ENCODE measurements at regions not wholly inside any gene's neighbourhood (a gene's known extent, or its start where the extent isn't known, plus 50 kb on each side); places are given as distances from the start of the nearest gene placed in this dataset.
"Not testable (repeated sequence)": the region's sequence is repeated elsewhere in the genome, so short reads cannot be mapped to it uniquely, and the experiment has no call there.

DNA sequence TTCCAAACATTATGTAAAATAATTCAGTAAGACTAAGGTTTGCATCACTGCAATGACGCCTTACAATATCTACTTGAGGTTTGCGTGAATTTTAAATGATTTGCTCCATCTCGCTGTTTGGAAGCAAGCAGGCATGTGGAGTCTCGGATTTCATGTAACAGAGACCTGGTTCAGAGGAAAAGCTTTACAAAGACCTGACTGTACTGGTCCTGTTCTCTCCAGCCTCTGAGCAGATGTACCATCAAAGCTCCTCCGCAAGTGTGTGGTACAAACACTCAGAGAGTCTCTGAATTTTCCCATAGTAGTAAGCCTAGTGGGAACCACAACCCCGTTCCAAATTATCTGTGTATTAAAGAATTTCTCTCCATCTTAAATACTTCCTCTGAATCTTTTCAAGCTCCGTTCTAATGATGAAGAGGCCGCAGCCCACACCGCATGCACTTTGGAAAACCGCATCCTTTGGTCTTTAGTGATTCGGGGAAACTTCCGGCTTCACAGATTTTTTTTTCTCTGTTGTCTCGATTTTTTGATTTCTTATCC is 728.1 kb upstream of the SOX11 start:
- CTCF ChIA-PET: no interaction called here
- H3K9me3 Mint-ChIP-seq: peaks cover 4% of the 10 kb centered on the region
- no peak for DNase-seq
- no peaks in the 10 kb centered on the region for H3K4me1 Mint-ChIP-seq
- no peaks in the 10 kb centered on the region for H3K36me3 Mint-ChIP-seq
- H3K27ac Mint-ChIP-seq: no peak overlapping the region
- no peak overlapping the region for H3K4me3 Mint-ChIP-seq
- H3K27me3 Mint-ChIP-seq: no peaks in the 10 kb centered on the region

DNA sequence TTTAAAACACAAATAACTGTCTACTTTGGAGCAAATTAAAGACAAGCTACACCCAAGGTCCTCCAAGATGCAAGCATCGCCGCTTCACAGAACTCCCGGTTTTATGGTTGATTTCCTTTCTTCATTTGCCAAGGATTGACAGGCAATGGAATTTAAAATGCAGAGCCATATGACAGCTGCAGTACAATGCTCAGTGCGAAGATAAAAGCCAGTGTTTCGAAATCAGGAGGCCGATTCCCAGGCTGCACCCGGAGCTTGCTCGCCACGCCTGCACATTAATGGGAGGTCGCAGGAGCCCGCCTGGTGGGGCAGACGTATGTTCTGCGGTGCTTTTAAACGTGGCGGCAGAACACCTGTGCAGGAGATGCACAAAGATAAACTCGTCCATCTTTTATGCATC is 727.6 kb upstream of the SOX11 start:
- H3K4me3 Mint-ChIP-seq: no peak overlapping the region
- H3K36me3 Mint-ChIP-seq: no peaks in the 10 kb centered on the region
- peaks cover 7% of the 10 kb centered on the region for H3K9me3 Mint-ChIP-seq
- no peaks in the 10 kb centered on the region for H3K27me3 Mint-ChIP-seq
- no peak for DNase-seq
- CTCF ChIA-PET: no interaction called here
- H3K4me1 Mint-ChIP-seq: no peaks in the 10 kb centered on the region
- H3K27ac Mint-ChIP-seq: no peak overlapping the region

- CTCF ChIA-PET: no interaction called here
- no peaks in the 10 kb centered on the region for H3K27me3 Mint-ChIP-seq
- H3K4me3 Mint-ChIP-seq: no peak overlapping the region
- no peak for DNase-seq
- no peaks in the 10 kb centered on the region for H3K4me1 Mint-ChIP-seq
- H3K27ac Mint-ChIP-seq: no peak overlapping the region
- H3K9me3 Mint-ChIP-seq: peaks cover 9% of the 10 kb centered on the region
- no peaks in the 10 kb centered on the region for H3K36me3 Mint-ChIP-seq
Measured at GRCh38 chr2:4965556-4966320, 726.4 kb upstream of the SOX11 start.

DNA sequence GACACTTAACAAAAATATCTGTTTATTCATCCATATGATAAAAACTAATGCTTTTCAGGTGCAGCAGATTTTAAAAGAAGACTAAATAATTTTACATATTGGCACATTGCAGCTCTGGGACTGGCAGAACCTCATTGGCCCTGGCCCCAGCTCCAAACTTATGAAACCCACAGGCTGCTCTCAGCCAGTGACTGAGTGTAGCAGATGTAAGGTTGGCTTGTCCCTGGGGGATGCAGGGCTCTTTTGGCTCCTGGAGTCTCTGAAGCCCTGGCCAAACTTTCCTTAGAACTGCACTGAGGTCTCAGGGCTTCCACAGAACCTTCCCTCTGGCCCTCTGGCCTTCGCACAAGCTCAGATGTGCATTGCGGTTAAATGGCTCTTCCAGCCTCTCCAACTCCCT is 725.0 kb upstream of the SOX11 start:
- no peaks in the 10 kb centered on the region for H3K4me1 Mint-ChIP-seq
- no peak overlapping the region for H3K27ac Mint-ChIP-seq
- CTCF ChIA-PET: no interaction called here
- no peak overlapping the region for H3K4me3 Mint-ChIP-seq
- H3K9me3 Mint-ChIP-seq: peaks cover 9% of the 10 kb centered on the region
- H3K36me3 Mint-ChIP-seq: no peaks in the 10 kb centered on the region
- DNase-seq: no peak
- H3K27me3 Mint-ChIP-seq: no peaks in the 10 kb centered on the region

- H3K27me3 Mint-ChIP-seq: no peaks in the 10 kb centered on the region
- no peak overlapping the region for H3K4me3 Mint-ChIP-seq
- DNase-seq: no peak
- H3K27ac Mint-ChIP-seq: no peak overlapping the region
- H3K4me1 Mint-ChIP-seq: no peaks in the 10 kb centered on the region
- peaks cover 8% of the 10 kb centered on the region for H3K9me3 Mint-ChIP-seq
- no peaks in the 10 kb centered on the region for H3K36me3 Mint-ChIP-seq
- CTCF ChIA-PET: no interaction called here
Measured at GRCh38 chr2:4972472-4972871, 719.7 kb upstream of the SOX11 start.

DNA sequence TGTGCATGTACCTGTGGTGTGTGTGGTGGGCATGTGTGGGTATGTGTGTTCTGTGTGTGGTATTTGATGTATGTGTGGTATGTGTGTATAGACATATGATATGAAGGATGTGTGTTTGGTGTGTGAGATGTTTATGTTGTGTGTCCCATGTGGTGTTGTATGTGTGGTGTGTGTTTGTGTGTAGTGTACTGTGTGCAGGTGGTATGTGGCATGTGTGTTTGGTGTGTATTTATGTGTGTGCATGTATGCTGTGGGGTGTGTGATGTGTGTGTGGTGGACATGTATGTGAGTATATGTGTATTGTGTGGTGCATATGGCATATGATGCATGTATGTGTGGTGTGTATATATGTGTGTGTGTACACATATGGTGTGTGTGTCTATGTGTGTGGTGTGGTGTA is 718.8 kb upstream of the SOX11 start:
- peaks cover 9% of the 10 kb centered on the region for H3K9me3 Mint-ChIP-seq
- no peak overlapping the region for H3K27ac Mint-ChIP-seq
- CTCF ChIA-PET: no interaction called here
- H3K4me1 Mint-ChIP-seq: no peaks in the 10 kb centered on the region
- H3K36me3 Mint-ChIP-seq: no peaks in the 10 kb centered on the region
- H3K27me3 Mint-ChIP-seq: no peaks in the 10 kb centered on the region
- H3K4me3 Mint-ChIP-seq: no peak overlapping the region
- no peak for DNase-seq

DNA sequence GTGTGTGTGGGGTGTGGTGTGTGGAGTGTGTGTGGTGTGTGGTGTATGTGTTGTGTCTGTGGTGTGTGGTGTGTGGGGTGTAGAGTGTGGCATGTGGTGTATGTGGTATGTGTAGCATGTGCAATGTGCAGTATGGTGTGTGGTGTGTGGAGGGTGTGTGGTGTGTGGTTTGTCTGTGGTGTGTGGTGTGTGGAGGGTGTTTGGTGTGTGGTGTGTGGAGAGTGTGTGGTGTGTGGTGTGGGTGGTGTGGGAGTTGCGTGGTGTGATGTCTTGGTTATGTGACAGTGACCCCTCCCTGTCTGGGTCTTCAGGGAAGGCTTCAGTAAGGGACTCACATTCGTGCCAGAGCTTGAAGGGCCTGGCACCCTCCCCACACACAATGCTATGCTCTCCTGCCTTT is 718.2 kb upstream of the SOX11 start:
- H3K27ac Mint-ChIP-seq: no peak overlapping the region
- H3K4me1 Mint-ChIP-seq: no peaks in the 10 kb centered on the region
- H3K4me3 Mint-ChIP-seq: no peak overlapping the region
- no peak for DNase-seq
- H3K36me3 Mint-ChIP-seq: no peaks in the 10 kb centered on the region
- H3K27me3 Mint-ChIP-seq: no peaks in the 10 kb centered on the region
- peaks cover 11% of the 10 kb centered on the region for H3K9me3 Mint-ChIP-seq
- CTCF ChIA-PET: no interaction called here

- H3K9me3 Mint-ChIP-seq: peaks cover 16% of the 10 kb centered on the region
- H3K27me3 Mint-ChIP-seq: no peaks in the 10 kb centered on the region
- H3K27ac Mint-ChIP-seq: no peak overlapping the region
- H3K4me3 Mint-ChIP-seq: no peak overlapping the region
- no peak for DNase-seq
- CTCF ChIA-PET: no interaction called here
- H3K36me3 Mint-ChIP-seq: no peaks in the 10 kb centered on the region
- no peaks in the 10 kb centered on the region for H3K4me1 Mint-ChIP-seq
Measured at GRCh38 chr2:4976407-4976806, 715.8 kb upstream of the SOX11 start.

- DNase-seq: no peak
- Mint-ChIP-seq H3K36me3 (no peaks in the 10 kb centered on the region), H3K9me3 (peaks cover 19% of the 10 kb centered on the region), H3K4me1 (no peaks in the 10 kb centered on the region), H3K27ac (no peak overlapping the region), H3K27me3 (no peaks in the 10 kb centered on the region), H3K4me3 (no peak overlapping the region)
- CTCF ChIA-PET: no interaction called here
Measured at GRCh38 chr2:4979111-4979510, 713.1 kb upstream of the SOX11 start.

- Mint-ChIP-seq H3K36me3 (no peaks in the 10 kb centered on the region), H3K4me1 (no peaks in the 10 kb centered on the region), H3K27me3 (no peaks in the 10 kb centered on the region), H3K9me3 (peaks cover 22% of the 10 kb centered on the region), H3K4me3 (no peak overlapping the region), H3K27ac (no peak overlapping the region)
- CTCF ChIA-PET: no interaction called here
- DNase-seq: no peak
Measured at GRCh38 chr2:4980995-4981394, 711.2 kb upstream of the SOX11 start.

DNA sequence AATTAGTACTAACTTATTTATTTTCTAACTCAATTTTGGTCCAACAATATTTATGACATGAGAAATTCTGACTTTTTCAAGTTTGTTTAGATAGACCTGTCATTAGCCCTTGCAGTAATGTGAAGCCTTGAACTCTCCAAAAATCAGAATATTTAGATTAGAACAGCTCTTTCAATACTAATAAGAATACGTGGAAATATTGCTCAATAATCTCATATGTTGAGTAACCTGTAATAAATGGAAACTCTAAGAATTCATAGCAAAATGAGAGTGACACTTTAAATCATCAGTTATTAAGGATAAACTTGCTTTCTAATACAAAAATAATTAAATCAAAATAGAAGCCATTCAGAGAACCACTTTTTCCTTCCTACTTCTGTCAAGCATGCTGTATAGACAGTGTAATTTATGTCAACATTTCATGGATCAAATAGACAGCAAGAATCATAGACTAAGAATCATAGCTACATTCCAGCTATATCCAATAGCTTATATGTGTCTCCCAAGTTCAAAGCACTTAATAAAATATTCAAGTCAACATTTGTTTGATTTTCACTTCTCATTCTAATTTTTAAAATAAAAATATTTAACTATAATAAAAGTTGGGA is 710.3 kb upstream of the SOX11 start:
- Mint-ChIP-seq H3K4me1 (no peaks in the 10 kb centered on the region), H3K27ac (no peak overlapping the region), H3K4me3 (no peak overlapping the region), H3K9me3 (peaks cover 22% of the 10 kb centered on the region), H3K36me3 (no peaks in the 10 kb centered on the region), H3K27me3 (no peaks in the 10 kb centered on the region)
- no peak for DNase-seq
- CTCF ChIA-PET: no interaction called here

DNA sequence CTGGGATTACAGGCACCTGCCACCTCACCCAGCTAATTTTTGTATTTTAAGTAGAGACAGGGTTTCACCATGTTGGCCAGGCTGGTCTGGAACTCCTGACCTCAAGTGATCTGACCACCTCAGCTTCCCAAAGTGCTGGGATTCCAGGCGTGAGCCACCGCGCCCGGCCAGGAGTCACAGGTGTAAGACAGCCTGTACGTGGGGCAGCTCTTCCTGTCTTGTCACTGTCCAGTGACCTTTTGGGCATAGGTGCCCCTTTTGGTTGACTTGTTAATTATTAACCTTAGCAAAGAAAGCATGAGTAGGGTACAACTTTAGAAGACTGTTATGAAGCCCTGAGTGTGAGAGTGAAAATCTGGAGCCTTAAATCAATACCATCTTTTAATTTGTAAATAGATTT is 703.7 kb upstream of the SOX11 start:
- H3K27me3 Mint-ChIP-seq, DNase-seq, H3K27ac Mint-ChIP-seq, H3K4me1 Mint-ChIP-seq, H3K4me3 Mint-ChIP-seq, CTCF ChIA-PET, H3K36me3 Mint-ChIP-seq: not testable (repeated sequence)
- peaks cover 12% of the 10 kb centered on the region for H3K9me3 Mint-ChIP-seq

DNA sequence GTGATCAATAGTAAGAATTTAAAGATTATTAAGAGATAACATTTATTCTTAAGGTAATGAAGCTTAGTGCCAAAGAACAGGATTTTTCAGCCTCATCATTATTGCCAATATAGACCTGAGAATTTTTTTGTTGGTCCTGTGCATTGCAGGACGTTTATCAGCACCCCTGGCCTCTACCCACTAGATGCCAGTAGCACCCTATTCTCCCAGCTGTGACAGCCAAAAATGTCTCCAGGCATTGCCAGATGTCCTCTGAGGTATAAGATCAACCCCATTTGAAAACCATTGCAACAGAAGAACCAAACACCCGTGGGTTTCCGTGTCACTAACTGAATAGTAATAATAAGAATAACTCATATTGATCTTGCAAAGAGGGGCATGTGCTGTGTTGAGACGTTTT is 700.0 kb upstream of the SOX11 start:
- H3K36me3 Mint-ChIP-seq: no peaks in the 10 kb centered on the region
- peaks cover 4% of the 10 kb centered on the region for H3K9me3 Mint-ChIP-seq
- CTCF ChIA-PET: no interaction called here
- H3K27ac Mint-ChIP-seq: no peak overlapping the region
- H3K27me3 Mint-ChIP-seq: no peaks in the 10 kb centered on the region
- no peak for DNase-seq
- H3K4me1 Mint-ChIP-seq: no peaks in the 10 kb centered on the region
- H3K4me3 Mint-ChIP-seq: no peak overlapping the region

DNA sequence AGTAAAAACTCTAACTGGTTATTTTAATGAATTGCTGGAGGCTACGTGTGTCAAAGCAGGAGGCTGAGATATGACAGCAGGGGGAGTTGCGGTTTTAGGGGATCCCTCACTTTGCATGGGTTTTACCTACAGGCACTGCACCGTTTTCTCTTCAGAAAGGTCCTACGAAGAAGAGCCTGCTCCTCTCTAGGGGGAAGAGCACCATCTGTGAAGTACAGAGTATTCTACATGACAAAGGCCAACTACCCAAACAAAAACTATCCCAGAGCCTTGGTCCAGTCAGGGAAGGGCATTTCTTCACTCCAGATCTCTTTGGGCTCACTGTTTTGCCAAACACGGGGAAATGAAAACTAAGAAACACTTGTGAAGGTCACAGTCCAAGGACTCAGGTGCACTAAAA is 696.7 kb upstream of the SOX11 start:
- no peak for DNase-seq
- Mint-ChIP-seq H3K27ac (no peak overlapping the region), H3K9me3 (peaks cover 2% of the 10 kb centered on the region), H3K4me1 (no peaks in the 10 kb centered on the region), H3K27me3 (no peaks in the 10 kb centered on the region), H3K36me3 (no peaks in the 10 kb centered on the region), H3K4me3 (no peak overlapping the region)
- CTCF ChIA-PET: no interaction called here

DNA sequence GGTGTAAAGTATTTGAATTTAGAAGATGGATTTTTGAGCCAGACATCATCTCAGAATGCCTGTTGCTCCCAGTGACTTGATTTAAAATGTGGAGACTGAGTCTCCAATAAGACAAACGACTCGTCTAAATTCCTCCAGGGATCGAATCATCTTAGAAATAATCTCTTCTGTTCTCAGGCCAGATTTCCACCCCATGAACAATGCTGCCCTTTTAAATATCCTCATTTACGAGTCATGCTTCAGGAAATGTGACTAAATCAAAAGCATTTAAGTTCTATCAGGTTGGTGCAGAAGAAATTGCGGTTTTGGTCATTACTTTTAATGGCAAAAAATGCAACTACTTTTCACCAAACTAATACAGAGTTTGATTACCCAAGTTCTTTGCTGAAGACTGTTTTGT is 684.6 kb upstream of the SOX11 start:
- CTCF ChIA-PET: no interaction called here
- Mint-ChIP-seq H3K4me3 (no peak overlapping the region), H3K9me3 (peaks cover 16% of the 10 kb centered on the region), H3K4me1 (no peaks in the 10 kb centered on the region), H3K36me3 (no peaks in the 10 kb centered on the region), H3K27me3 (no peaks in the 10 kb centered on the region), H3K27ac (no peak overlapping the region)
- no peak for DNase-seq
